ENCODE measurements at regions not wholly inside any gene's neighbourhood (a gene's known extent, or its start where the extent isn't known, plus 50 kb on each side); places are given as distances from the start of the nearest gene placed in this dataset.

DNA sequence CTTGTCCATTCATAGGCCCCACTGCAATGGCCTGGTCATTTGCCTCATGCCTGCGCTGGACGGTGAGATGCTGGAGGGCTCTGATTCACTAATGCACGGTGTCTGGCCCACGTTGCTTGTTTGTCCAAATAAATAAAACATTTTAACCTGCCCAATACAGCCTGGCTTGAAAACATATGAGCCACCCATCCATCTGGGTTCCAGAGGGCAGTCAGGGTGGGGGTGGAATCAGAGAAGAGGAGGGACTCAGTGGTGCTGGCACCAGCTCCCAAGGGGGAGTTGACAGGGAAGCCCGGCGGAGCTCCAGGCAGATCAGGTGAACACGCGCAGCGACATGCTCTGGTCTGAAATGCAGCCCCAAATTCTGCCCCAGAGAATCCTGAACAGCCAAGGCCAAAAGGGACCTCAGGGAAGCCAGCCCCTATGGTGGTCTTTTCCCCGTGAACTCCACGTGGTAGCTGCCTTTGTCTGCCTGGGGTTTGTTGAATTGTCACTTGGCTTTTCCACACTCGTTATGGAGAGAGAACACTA lies 265.2 kb downstream of the UACA start:
- H3K4me1 ChIP-seq = no peaks in the 10 kb centered on the region
- H3K36me3 ChIP-seq = no peaks in the 10 kb centered on the region
- intact Hi-C loops (cut with DNase I; ENCODE audit: low total_unique reads) = no loop called here
- DNase-seq (ENCODE audit: low spot score in 2 of 2) = no peak
- no peak overlapping the region for H3K27ac ChIP-seq
- H3K9me3 ChIP-seq = no peaks in the 10 kb centered on the region
- no peak overlapping the region for H3K4me3 ChIP-seq
- TF ChIP-seq POLR2A (IDR thresholded peaks at IDR 0.05) = no peak
- no peak for TF ChIP-seq POLR2AphosphoS5 (IDR thresholded peaks at IDR 0.05)
- TF ChIP-seq CTCF (IDR thresholded peaks at IDR 0.05) = no peak
- no peaks in the 10 kb centered on the region for H3K27me3 ChIP-seq

GRCh38 chr15:70497661-70498060 lies 265.7 kb downstream of the UACA start:
- Histone ChIP-seq H3K9me3 (no peaks in the 10 kb centered on the region), H3K4me3 (no peak overlapping the region), H3K4me1 (no peaks in the 10 kb centered on the region), H3K27ac (no peak overlapping the region), H3K36me3 (no peaks in the 10 kb centered on the region), H3K27me3 (no peaks in the 10 kb centered on the region)
- intact Hi-C loops (cut with DNase I; ENCODE audit: low total_unique reads) = no loop called here
- DNase-seq (ENCODE audit: low spot score in 2 of 2) = no peak
- TF ChIP-seq CTCF (IDR thresholded peaks at IDR 0.05) (no peak), POLR2AphosphoS5 (IDR thresholded peaks at IDR 0.05) (no peak), POLR2A (IDR thresholded peaks at IDR 0.05) (no peak)

DNA sequence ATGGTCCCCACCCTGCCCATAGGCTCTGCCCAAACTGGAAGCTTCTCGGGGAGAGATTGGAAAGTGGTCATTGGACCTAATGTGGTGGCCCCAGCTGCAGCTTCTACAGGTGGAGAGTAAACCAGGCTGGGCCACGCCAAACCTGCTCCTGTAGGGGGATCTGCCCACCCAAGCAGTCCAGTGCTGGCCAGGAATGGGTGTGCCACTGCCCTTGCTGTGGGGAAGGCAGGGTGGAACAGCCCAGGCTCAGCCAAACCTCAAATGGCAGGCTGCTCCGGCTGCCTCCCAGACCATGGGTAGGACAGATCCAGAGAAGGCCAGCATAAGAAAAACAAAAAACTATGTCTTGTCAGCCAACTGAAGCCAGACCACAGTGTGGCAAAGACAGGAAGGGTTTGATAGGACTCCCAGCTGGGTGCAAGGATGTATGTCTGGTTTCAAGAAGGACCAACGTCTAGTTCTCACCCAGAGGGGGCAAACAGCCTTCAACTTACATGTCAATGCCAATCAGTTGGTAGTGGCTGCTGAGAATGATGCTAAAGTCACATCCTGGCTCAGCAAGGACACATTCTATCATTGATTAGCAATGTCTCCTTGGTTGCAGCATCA lies 267.3 kb downstream of the UACA start:
- Histone ChIP-seq H3K27me3 (no peaks in the 10 kb centered on the region), H3K9me3 (no peaks in the 10 kb centered on the region), H3K27ac (no peak overlapping the region), H3K4me1 (no peaks in the 10 kb centered on the region), H3K36me3 (no peaks in the 10 kb centered on the region), H3K4me3 (no peak overlapping the region)
- TF ChIP-seq CTCF (IDR thresholded peaks at IDR 0.05) = no peak
- TF ChIP-seq POLR2AphosphoS5 (IDR thresholded peaks at IDR 0.05) = no peak
- TF ChIP-seq POLR2A (IDR thresholded peaks at IDR 0.05) = no peak
- intact Hi-C loops (cut with DNase I; ENCODE audit: low total_unique reads) = no loop called here
- no peak for DNase-seq (ENCODE audit: low spot score in 2 of 2)

DNA sequence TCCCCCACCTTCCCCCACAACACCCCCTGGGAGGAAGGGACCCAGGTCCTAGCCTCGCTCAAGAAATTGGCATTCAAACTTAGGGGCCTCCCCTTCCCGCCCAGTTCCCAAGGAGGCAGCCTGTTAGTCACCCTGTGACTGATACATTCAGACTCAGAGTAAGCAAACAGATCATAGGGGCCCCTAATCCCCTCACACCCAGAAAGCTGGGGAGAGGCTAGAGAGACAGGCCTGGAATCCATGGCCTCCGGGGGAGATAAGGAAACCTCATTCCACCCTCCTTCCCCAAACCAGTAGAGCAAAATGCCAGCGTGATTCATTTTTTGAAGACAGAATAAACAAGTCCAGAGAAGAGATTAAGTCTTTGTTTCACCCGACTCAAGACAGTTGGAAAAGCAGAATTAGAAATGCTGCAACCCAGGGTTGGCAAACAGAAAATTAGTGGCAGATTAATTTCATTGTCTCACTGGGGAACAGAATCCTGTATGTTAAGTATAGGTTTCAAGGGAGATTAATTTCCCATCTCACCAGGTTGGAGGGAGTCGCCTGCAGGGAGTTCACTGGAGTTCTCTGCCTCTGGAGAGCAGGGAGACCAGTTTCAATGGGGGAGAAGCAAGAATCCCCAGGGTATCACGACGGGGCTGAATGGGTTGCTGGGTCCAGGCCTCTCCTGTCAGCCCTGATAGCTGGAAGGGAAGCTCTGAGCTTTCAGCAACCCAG lies 268.3 kb downstream of the UACA start:
- DNase-seq (ENCODE audit: low spot score in 2 of 2) = no peak
- H3K27ac ChIP-seq = no peak overlapping the region

More for the DNA sequence above, 268.3 kb downstream of the UACA start:
- H3K27me3 ChIP-seq = no peaks in the 10 kb centered on the region
- no peak overlapping the region for H3K4me3 ChIP-seq
- intact Hi-C loops (cut with DNase I; ENCODE audit: low total_unique reads) = no loop called here
- no peaks in the 10 kb centered on the region for H3K36me3 ChIP-seq
- no peaks in the 10 kb centered on the region for H3K9me3 ChIP-seq
- no peak for TF ChIP-seq POLR2A (IDR thresholded peaks at IDR 0.05)
- TF ChIP-seq CTCF (IDR thresholded peaks at IDR 0.05) = no peak
- TF ChIP-seq POLR2AphosphoS5 (IDR thresholded peaks at IDR 0.05) = no peak
- H3K4me1 ChIP-seq = no peaks in the 10 kb centered on the region
